ENCODE measurements at regions not wholly inside any gene's neighbourhood (a gene's known extent, or its start where the extent isn't known, plus 50 kb on each side); places are given as distances from the start of the nearest gene placed in this dataset.

GRCh38 chr10:117697402-117697801 lies 154.9 kb downstream of the EMX2 start:
- ChIA-PET CTCF (interaction anchor here (0.7 to 1.0 kb wide), 2 partner anchors 10 to 258 kb away, joined by 3 read pairs; no protein-coding TSS in a partner anchor), POLR2A (no interaction called here)
- TF ChIP-seq ZNF623 (tag by site-specific recombination; IDR thresholded peaks at IDR 0.05) = no peak
- no peak for TF ChIP-seq ZNF132 (tag by site-specific recombination; IDR thresholded peaks at IDR 0.05; ENCODE audit: borderline replicate concordance)
- TF ChIP-seq ZNF121 (tag by site-specific recombination; IDR thresholded peaks at IDR 0.05) = no peak
- TF ChIP-seq KLF8 (tag by site-specific recombination; IDR thresholded peaks at IDR 0.05) = no peak
- no peak for TF ChIP-seq ZNF664 (tag by site-specific recombination; IDR thresholded peaks at IDR 0.05)
- TF ChIP-seq ZNF423 (tag by site-specific recombination; IDR thresholded peaks at IDR 0.05) = no peak
- TF ChIP-seq ZNF560 (tag by site-specific recombination; IDR thresholded peaks at IDR 0.05; ENCODE audit: borderline replicate concordance) = no peak
- no peak for TF ChIP-seq ZNF518A (tag by site-specific recombination; conservative IDR thresholded peaks at IDR 0.05; ENCODE audit: low read depth)
- no peak for TF ChIP-seq ZFP69B (tag by site-specific recombination; IDR thresholded peaks at IDR 0.05)
- TF ChIP-seq ZNF514 (tag by site-specific recombination; IDR thresholded peaks at IDR 0.05) = no peak
- TF ChIP-seq ZNF133 (tag by site-specific recombination; IDR thresholded peaks at IDR 0.05) = no peak
- TF ChIP-seq, protein P1, sequence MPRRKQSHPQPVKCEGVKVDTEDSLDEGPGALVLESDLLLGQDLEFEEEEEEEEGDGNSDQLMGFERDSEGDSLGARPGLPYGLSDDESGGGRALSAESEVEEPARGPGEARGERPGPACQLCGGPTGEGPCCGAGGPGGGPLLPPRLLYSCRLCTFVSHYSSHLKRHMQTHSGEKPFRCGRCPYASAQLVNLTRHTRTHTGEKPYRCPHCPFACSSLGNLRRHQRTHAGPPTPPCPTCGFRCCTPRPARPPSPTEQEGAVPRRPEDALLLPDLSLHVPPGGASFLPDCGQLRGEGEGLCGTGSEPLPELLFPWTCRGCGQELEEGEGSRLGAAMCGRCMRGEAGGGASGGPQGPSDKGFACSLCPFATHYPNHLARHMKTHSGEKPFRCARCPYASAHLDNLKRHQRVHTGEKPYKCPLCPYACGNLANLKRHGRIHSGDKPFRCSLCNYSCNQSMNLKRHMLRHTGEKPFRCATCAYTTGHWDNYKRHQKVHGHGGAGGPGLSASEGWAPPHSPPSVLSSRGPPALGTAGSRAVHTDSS (tag by site-specific recombination; IDR thresholded peaks at IDR 0.05) = no peak
- TF ChIP-seq, protein P2, sequence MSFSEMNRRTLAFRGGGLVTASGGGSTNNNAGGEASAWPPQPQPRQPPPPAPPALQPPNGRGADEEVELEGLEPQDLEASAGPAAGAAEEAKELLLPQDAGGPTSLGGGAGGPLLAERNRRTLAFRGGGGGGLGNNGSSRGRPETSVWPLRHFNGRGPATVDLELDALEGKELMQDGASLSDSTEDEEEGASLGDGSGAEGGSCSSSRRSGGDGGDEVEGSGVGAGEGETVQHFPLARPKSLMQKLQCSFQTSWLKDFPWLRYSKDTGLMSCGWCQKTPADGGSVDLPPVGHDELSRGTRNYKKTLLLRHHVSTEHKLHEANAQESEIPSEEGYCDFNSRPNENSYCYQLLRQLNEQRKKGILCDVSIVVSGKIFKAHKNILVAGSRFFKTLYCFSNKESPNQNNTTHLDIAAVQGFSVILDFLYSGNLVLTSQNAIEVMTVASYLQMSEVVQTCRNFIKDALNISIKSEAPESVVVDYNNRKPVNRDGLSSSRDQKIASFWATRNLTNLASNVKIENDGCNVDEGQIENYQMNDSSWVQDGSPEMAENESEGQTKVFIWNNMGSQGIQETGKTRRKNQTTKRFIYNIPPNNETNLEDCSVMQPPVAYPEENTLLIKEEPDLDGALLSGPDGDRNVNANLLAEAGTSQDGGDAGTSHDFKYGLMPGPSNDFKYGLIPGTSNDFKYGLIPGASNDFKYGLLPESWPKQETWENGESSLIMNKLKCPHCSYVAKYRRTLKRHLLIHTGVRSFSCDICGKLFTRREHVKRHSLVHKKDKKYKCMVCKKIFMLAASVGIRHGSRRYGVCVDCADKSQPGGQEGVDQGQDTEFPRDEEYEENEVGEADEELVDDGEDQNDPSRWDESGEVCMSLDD (tag by site-specific recombination; IDR thresholded peaks at IDR 0.05) = no peak
- TF ChIP-seq ZNF433 (tag by site-specific recombination; IDR thresholded peaks at IDR 0.05; ENCODE audit: low read depth) = no peak
- no peak for TF ChIP-seq ZNF658 (tag by site-specific recombination; IDR thresholded peaks at IDR 0.05)
- TF ChIP-seq ZNF48 (tag by site-specific recombination; IDR thresholded peaks at IDR 0.05) = no peak
- Histone ChIP-seq H3K36me3 (ENCODE audit: control insufficient read depth in 2 of 2, insufficient read depth in 1 of 2, low read length in 2 of 2) (no peaks in the 10 kb centered on the region), H3K4me1 (ENCODE audit: control insufficient read depth, insufficient read depth, low read length) (no peaks in the 10 kb centered on the region), H3K27ac (ENCODE audit: extremely low read depth, low read depth, low read length) (no peak overlapping the region), H3K9me3 (ENCODE audit: control insufficient read depth, insufficient read depth, low read depth, low read length) (no peaks in the 10 kb centered on the region), H3K4me3 (ENCODE audit: low read depth, low read length) (no peak overlapping the region)

DNA sequence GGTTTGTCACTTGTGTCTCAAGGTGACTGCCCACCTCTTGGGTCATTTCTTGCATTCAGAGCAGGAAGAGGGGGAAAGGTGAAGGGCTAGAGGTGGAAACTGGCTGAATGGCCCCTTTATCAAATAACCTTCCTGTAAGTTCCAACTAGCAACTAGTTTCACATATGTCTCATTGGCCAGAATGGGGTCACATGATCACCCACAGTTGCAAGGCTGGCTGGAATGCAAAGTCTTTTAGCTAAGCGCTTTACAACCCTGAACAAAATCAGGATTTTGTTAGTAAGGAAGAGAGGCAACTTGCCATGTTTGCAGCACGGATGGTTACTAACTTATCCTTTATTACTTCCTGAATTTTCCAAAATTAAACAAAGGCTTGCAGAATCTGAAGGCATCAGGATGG lies 156.3 kb downstream of the EMX2 start:
- no peaks in the 10 kb centered on the region for H3K36me3 ChIP-seq (ENCODE audit: control insufficient read depth in 2 of 2, insufficient read depth in 1 of 2, low read length in 2 of 2)
- H3K27ac ChIP-seq (ENCODE audit: extremely low read depth, low read depth, low read length) = no peak overlapping the region
- no peak overlapping the region for H3K4me3 ChIP-seq (ENCODE audit: low read depth, low read length)
- H3K4me1 ChIP-seq (ENCODE audit: control insufficient read depth, insufficient read depth, low read length) = no peaks in the 10 kb centered on the region
- H3K9me3 ChIP-seq (ENCODE audit: control insufficient read depth, insufficient read depth, low read depth, low read length) = no peaks in the 10 kb centered on the region
- ChIA-PET CTCF (no interaction called here), POLR2A (no interaction called here)
- TF ChIP-seq ZBTB48 (tag by site-specific recombination; IDR thresholded peaks at IDR 0.05) (no peak), ZNF426 (tag by site-specific recombination; IDR thresholded peaks at IDR 0.05) (no peak), ZNF16 (tag by site-specific recombination; IDR thresholded peaks at IDR 0.05; ENCODE audit: low read depth) (no peak), ZNF133 (tag by site-specific recombination; IDR thresholded peaks at IDR 0.05) (no peak), WT1 (tag by site-specific recombination; IDR thresholded peaks at IDR 0.05) (no peak), ZNF514 (tag by site-specific recombination; IDR thresholded peaks at IDR 0.05) (no peak), ZNF223 (tag by site-specific recombination; IDR thresholded peaks at IDR 0.05) (no peak), YY2 (tag by site-specific recombination; IDR thresholded peaks at IDR 0.05) (no peak), ZNF10 (tag by site-specific recombination; IDR thresholded peaks at IDR 0.05) (no peak), ZNF169 (tag by site-specific recombination; IDR thresholded peaks at IDR 0.05) (no peak)
- TF ChIP-seq, protein P2 (tag by site-specific recombination; IDR thresholded peaks at IDR 0.05) = no peak
